Naive B cell (primary cell): ENCODE measurements at regions not wholly inside any gene's neighbourhood (a gene's known extent, or its start where the extent isn't known, plus 50 kb on each side); places are given as distances from the start of the nearest gene placed in this dataset.

Source experiments
- ATAC-seq, 2 donors: fragments of 150-1000 bp; cut with Tn5 transposase; 2 replicates each; pipeline ENCODE4 v1.10.0; 2021; ENCODE audit warnings: low read depth in 2 of 2, mild to moderate bottlenecking in 2 of 2, moderate library complexity in 2 of 2
- DNase-seq: peaks from one replicate; pipeline ENCODE4 v3.0.0; 2022
- H3K27ac Mint-ChIP-seq, 6 donors: one replicate each; pipeline ENCODE4 v1.8.0; 2020 to 2022; ENCODE audit warnings: mild to moderate bottlenecking in 6 of 6, mixed read lengths in 6 of 6, moderate library complexity in 5 of 6, inconsistent platforms in 2 of 6
- H3K27me3 Mint-ChIP-seq, 3 donors: one replicate each; pipeline ENCODE4 v1.8.0; 2021 to 2022; ENCODE audit warnings: mixed read lengths in 3 of 3, mild to moderate bottlenecking in 1 of 3
- H3K36me3 Mint-ChIP-seq, 2 donors: one replicate each; pipeline ENCODE4 v1.8.0; 2020 to 2022; ENCODE audit warnings: mixed read lengths in 2 of 2, inconsistent platforms in 1 of 2, mild to moderate bottlenecking in 1 of 2
- H3K4me1 Mint-ChIP-seq, 3 donors: one replicate each; pipeline ENCODE4 v1.8.0; 2020 to 2022; ENCODE audit warnings: mixed read lengths in 3 of 3, inconsistent platforms in 1 of 3, mild to moderate bottlenecking in 1 of 3, moderate library complexity in 1 of 3
- H3K4me3 Mint-ChIP-seq, 8 donors: one replicate each; pipeline ENCODE4 v1.8.0; 2020 to 2022; ENCODE audit warnings: mild to moderate bottlenecking in 8 of 8, mixed read lengths in 8 of 8, moderate library complexity in 8 of 8, inconsistent platforms in 2 of 8
- H3K9me3 Mint-ChIP-seq, 7 donors: one replicate each; pipeline ENCODE4 v1.8.0; 2020 to 2022; ENCODE audit warnings: mixed read lengths in 7 of 7, mild to moderate bottlenecking in 5 of 7, inconsistent platforms in 2 of 7, moderate library complexity in 1 of 7

GRCh38 chr16:35485915-35486314, 2026.5 kb downstream of the TP53TG3F start:
- Mint-ChIP-seq H3K9me3 (peaks cover 7 to 36% (median 19%) of the 10 kb centered on the region in 7 donors), H3K4me1 (no peaks in the 10 kb centered on the region), H3K36me3 (no peaks in the 10 kb centered on the region), H3K27ac (no peak overlapping the region), H3K27me3 (no peaks in the 10 kb centered on the region), H3K4me3 (no peak overlapping the region)
- ATAC-seq (no peak), DNase-seq (no peak)

GRCh38 chr16:35492225-35492624, 2032.8 kb downstream of the TP53TG3F start:
- Mint-ChIP-seq H3K27ac (peak overlapping the region in 1 of 6 donors; percentile 11), H3K4me3 (no peak overlapping the region), H3K36me3 (no peaks in the 10 kb centered on the region), H3K27me3 (no peaks in the 10 kb centered on the region), H3K9me3 (peaks cover 6 to 37% (median 17%) of the 10 kb centered on the region in 7 donors), H3K4me1 (no peaks in the 10 kb centered on the region)
- no peak for ATAC-seq
- no peak for DNase-seq

GRCh38 chr16:35497399-35497798, 2038.0 kb downstream of the TP53TG3F start:
- DNase-seq (no peak), ATAC-seq (no peak)
- Mint-ChIP-seq H3K27ac (no peak overlapping the region), H3K4me3 (no peak overlapping the region), H3K9me3 (peaks cover 6 to 29% (median 15%) of the 10 kb centered on the region in 7 donors), H3K27me3 (no peaks in the 10 kb centered on the region), H3K36me3 (no peaks in the 10 kb centered on the region), H3K4me1 (no peaks in the 10 kb centered on the region)

- Mint-ChIP-seq H3K36me3 (no peaks in the 10 kb centered on the region), H3K4me3 (no peak overlapping the region), H3K27ac (no peak overlapping the region), H3K9me3 (peaks cover 12 to 29% (median 23%) of the 10 kb centered on the region in 7 donors), H3K4me1 (no peaks in the 10 kb centered on the region), H3K27me3 (no peaks in the 10 kb centered on the region)
- no peak for DNase-seq
- no peak for ATAC-seq
These were observed 2046.8 kb downstream of the TP53TG3F start for GRCh38 chr16:35506018-35506897.

- ATAC-seq: no peak
- H3K36me3 Mint-ChIP-seq: no peaks in the 10 kb centered on the region
- H3K27ac Mint-ChIP-seq: no peak overlapping the region
- H3K27me3 Mint-ChIP-seq: no peaks in the 10 kb centered on the region
- no peak for DNase-seq
- peaks cover 16 to 31% (median 24%) of the 10 kb centered on the region in 7 donors for H3K9me3 Mint-ChIP-seq
- H3K4me1 Mint-ChIP-seq: no peaks in the 10 kb centered on the region
- H3K4me3 Mint-ChIP-seq: no peak overlapping the region
These were observed 2047.4 kb downstream of the TP53TG3F start for GRCh38 chr16:35506898-35507194.

- DNase-seq (no peak), ATAC-seq (no peak)
- Mint-ChIP-seq H3K4me1 (no peaks in the 10 kb centered on the region), H3K9me3 (peaks cover 10 to 26% (median 16%) of the 10 kb centered on the region in 7 donors), H3K27me3 (no peaks in the 10 kb centered on the region), H3K4me3 (no peak overlapping the region), H3K27ac (no peak overlapping the region), H3K36me3 (no peaks in the 10 kb centered on the region)
These were observed 2051.3 kb downstream of the TP53TG3F start for GRCh38 chr16:35510701-35511100.

GRCh38 chr16:35516551-35516950, 2057.1 kb downstream of the TP53TG3F start:
- H3K27ac Mint-ChIP-seq: no peak overlapping the region
- no peak overlapping the region for H3K4me3 Mint-ChIP-seq
- peaks cover 0 to 27% (median 19%) of the 10 kb centered on the region in 7 donors for H3K9me3 Mint-ChIP-seq
- ATAC-seq (no peak), DNase-seq (no peak)
- H3K4me1 Mint-ChIP-seq: no peaks in the 10 kb centered on the region
- no peaks in the 10 kb centered on the region for H3K27me3 Mint-ChIP-seq
- H3K36me3 Mint-ChIP-seq: no peaks in the 10 kb centered on the region

GRCh38 chr16:35516971-35517370, 2057.6 kb downstream of the TP53TG3F start:
- ATAC-seq: no peak
- Mint-ChIP-seq H3K9me3 (peaks cover 0 to 31% (median 20%) of the 10 kb centered on the region in 7 donors), H3K4me1 (no peaks in the 10 kb centered on the region), H3K36me3 (no peaks in the 10 kb centered on the region), H3K27ac (no peak overlapping the region), H3K27me3 (no peaks in the 10 kb centered on the region), H3K4me3 (no peak overlapping the region)
- DNase-seq: no peak

GRCh38 chr16:35523991-35524390, 2064.6 kb downstream of the TP53TG3F start:
- Mint-ChIP-seq H3K9me3 (peaks cover 11 to 32% (median 21%) of the 10 kb centered on the region in 7 donors), H3K4me3 (no peak overlapping the region), H3K27me3 (no peaks in the 10 kb centered on the region), H3K36me3 (peaks cover 0 to 7% of the 10 kb centered on the region in 2 donors), H3K4me1 (no peaks in the 10 kb centered on the region), H3K27ac (no peak overlapping the region)
- DNase-seq (no peak), ATAC-seq (no peak)

GRCh38 chr16:35525979-35526590, 2066.7 kb downstream of the TP53TG3F start:
- no peak overlapping the region for H3K27ac Mint-ChIP-seq
- DNase-seq (no peak), ATAC-seq (no peak)
- peaks cover 0 to 7% of the 10 kb centered on the region in 2 donors for H3K36me3 Mint-ChIP-seq
- H3K9me3 Mint-ChIP-seq: peaks cover 11 to 30% (median 19%) of the 10 kb centered on the region in 7 donors
- no peaks in the 10 kb centered on the region for H3K4me1 Mint-ChIP-seq
- no peak overlapping the region for H3K4me3 Mint-ChIP-seq
- H3K27me3 Mint-ChIP-seq: no peaks in the 10 kb centered on the region

- Mint-ChIP-seq H3K27ac (no peak overlapping the region), H3K36me3 (peaks cover 0 to 3% of the 10 kb centered on the region in 2 donors), H3K27me3 (no peaks in the 10 kb centered on the region), H3K4me3 (no peak overlapping the region), H3K9me3 (peaks cover 6 to 22% (median 11%) of the 10 kb centered on the region in 7 donors), H3K4me1 (no peaks in the 10 kb centered on the region)
- no peak for DNase-seq
- ATAC-seq: no peak
These were observed 2073.2 kb downstream of the TP53TG3F start for GRCh38 chr16:35532576-35532975.

GRCh38 chr16:35533683-35534082, 2074.3 kb downstream of the TP53TG3F start:
- Mint-ChIP-seq H3K27me3 (no peaks in the 10 kb centered on the region), H3K9me3 (peaks cover 2 to 20% (median 8%) of the 10 kb centered on the region in 7 donors), H3K36me3 (no peaks in the 10 kb centered on the region), H3K4me1 (no peaks in the 10 kb centered on the region), H3K27ac (no peak overlapping the region), H3K4me3 (no peak overlapping the region)
- DNase-seq: no peak
- ATAC-seq: no peak

- ATAC-seq: no peak
These were observed 2084.1 kb downstream of the TP53TG3F start for GRCh38 chr16:35543486-35543885.

GRCh38 chr16:35552763-35553162, 2093.4 kb downstream of the TP53TG3F start:
- Mint-ChIP-seq H3K27ac (no peak overlapping the region), H3K4me3 (no peak overlapping the region), H3K36me3 (peaks cover 0 to 4% of the 10 kb centered on the region in 2 donors), H3K27me3 (no peaks in the 10 kb centered on the region), H3K9me3 (peaks cover 7 to 27% (median 14%) of the 10 kb centered on the region in 7 donors), H3K4me1 (no peaks in the 10 kb centered on the region)
- DNase-seq: no peak
- ATAC-seq: no peak

More at GRCh38 chr16:35543486-35543885, 2084.1 kb downstream of the TP53TG3F start:
- H3K27ac Mint-ChIP-seq: no peak overlapping the region
- H3K9me3 Mint-ChIP-seq: peaks cover 5 to 13% (median 12%) of the 10 kb centered on the region in 7 donors
- no peaks in the 10 kb centered on the region for H3K27me3 Mint-ChIP-seq
- no peak overlapping the region for H3K4me3 Mint-ChIP-seq
- H3K4me1 Mint-ChIP-seq: no peaks in the 10 kb centered on the region
- DNase-seq: no peak
- H3K36me3 Mint-ChIP-seq: no peaks in the 10 kb centered on the region
